ENCODE measurements at regions not wholly inside any gene's neighbourhood (a gene's known extent, or its start where the extent isn't known, plus 50 kb on each side); places are given as distances from the start of the nearest gene placed in this dataset.

- no peak for ATAC-seq
Measured at GRCh38 chr3:195013411-195014361, 257.3 kb downstream of the XXYLT1 start.

- ATAC-seq, result no peak
Measured at GRCh38 chr3:195015021-195015420, 255.9 kb downstream of the XXYLT1 start.

- no peak for ATAC-seq
Measured at GRCh38 chr3:195017151-195017550, 253.8 kb downstream of the XXYLT1 start.

Data from activated CD4-positive, CD25-positive, alpha-beta regulatory T cell treated with anti-CD3 and anti-CD28 coated beads, Interleukin-2, amount 50 U/mL, for 24 hours (primary cell).